ENCODE measurements at regions not wholly inside any gene's neighbourhood (a gene's known extent, or its start where the extent isn't known, plus 50 kb on each side); places are given as distances from the start of the nearest gene placed in this dataset.

DNA sequence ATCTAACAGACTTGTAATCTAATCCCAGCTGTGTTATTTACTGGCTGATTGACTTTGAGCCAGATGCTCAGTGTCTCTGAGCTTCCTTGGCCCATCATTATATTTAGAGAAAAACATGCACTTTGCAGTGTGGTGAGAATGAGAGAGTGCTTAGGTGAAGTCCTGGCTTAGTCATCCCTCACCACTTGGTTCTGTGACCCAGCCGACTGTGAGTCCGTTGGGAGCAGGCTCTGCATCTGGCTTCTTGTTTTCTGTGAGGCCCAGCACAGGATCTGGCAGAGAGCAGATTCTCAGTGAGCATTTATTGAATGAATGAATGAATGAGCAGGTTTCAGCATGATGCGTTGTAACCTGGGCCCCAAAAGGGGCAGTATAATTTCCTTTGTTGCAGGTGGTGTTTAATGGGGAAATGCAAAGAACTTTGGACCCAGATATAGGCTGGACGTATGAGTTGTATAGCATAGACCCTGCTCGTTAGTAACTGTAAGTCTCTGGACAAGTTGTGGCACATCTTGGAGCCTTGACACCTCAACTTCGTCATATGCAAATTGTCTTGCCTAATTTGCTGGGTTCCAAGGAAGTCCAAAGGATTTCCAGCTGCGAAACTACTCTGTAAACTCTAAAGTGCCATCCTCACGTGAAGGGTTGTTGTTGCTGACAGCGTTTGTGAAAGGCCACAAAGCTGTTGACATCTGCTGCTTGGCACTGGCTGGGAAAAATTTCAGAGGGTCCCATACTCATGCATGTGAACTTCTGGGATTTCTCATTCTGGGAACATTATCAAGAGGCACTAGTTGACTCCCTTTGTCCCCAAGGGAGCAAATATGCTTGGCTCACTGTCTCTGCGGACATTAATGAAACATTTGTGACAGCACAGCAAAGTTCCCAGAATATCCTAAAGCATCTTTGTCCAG lies 138.8 kb upstream of the USP24 start:
- WGBS (ENCODE audit: insufficient coverage, insufficient replicate concordance, low lambda C conversion rate, missing lambda C conversion rate) = 6% methylated on average over 10 of the region's 10 CpGs
- H4K20me1 ChIP-seq (ENCODE audit: control insufficient read depth, insufficient read depth) = no peaks in the 10 kb centered on the region
- H3K9ac ChIP-seq (ENCODE audit: control insufficient read depth, insufficient read depth, low read length) = no peak overlapping the region
- H3K27me3 ChIP-seq (replicated peaks in 1 of 2; ENCODE audit: control insufficient read depth in 2 of 2, insufficient read depth in 2 of 2, low read length in 1 of 2) = no peaks in the 10 kb centered on the region; a peak in 1 of 4 replicates
- no peak for DNase-seq (ENCODE audit: low read depth, low spot score)
- TF ChIP-seq ZNF24 (IDR thresholded peaks at IDR 0.05) (peak; percentile 50; the same call in 1 of the 2 replicates), TAF1 (IDR thresholded peaks at IDR 0.05; ENCODE audit: borderline replicate concordance, low read depth, low read length) (no peak)
- ChIA-PET SMC1A (ENCODE audit: uncharacterized antibody, unreplicated experiment) (interaction anchor here (1.0 to 1.1 kb wide), 2 partner anchors 16 to 1230 kb away, joined by 4 read pairs; no protein-coding TSS in a partner anchor), CTCF (interaction anchor here (0.8 to 1.6 kb wide), 2 partner anchors 17 to 43 kb away, joined by 3 read pairs; no protein-coding TSS in a partner anchor), POLR2A (no interaction called here), RAD21 (ENCODE audit: unreplicated experiment) (interaction anchor here (0.7 to 1.4 kb wide), 2 partner anchors 14 to 66 kb away, joined by 3 read pairs; no protein-coding TSS in a partner anchor)
- H3K4me2 ChIP-seq (ENCODE audit: control insufficient read depth, insufficient read depth) = no peak overlapping the region
- no peak overlapping the region for H2AFZ ChIP-seq (ENCODE audit: control insufficient read depth, low read depth, low read length)
- H3K27ac ChIP-seq (ENCODE audit: control insufficient read depth, insufficient read depth) = no peak overlapping the region
- intact Hi-C loops (cut with micrococcal nuclease; ENCODE audit: unreplicated experiment) (no loop called here), in situ Hi-C loops (cut with MboI) (no loop called here)
- peak; percentile 61 for ATAC-seq
- BruUV-seq (replicated peaks) = no TSS peak
- no peaks in the 10 kb centered on the region for H3K9me3 ChIP-seq (replicated peaks; ENCODE audit: control insufficient read depth, insufficient read depth, low read length)
- H3K79me2 ChIP-seq (ENCODE audit: control insufficient read depth, insufficient read depth, low read length) = no peaks in the 10 kb centered on the region
- H3K4me3 ChIP-seq = no peak overlapping the region
- no peak for FAIRE-seq
- H3K4me1 ChIP-seq (ENCODE audit: control insufficient read depth, insufficient read depth, low read length) = no peaks in the 10 kb centered on the region
- H3K36me3 ChIP-seq (ENCODE audit: control insufficient read depth in 2 of 2, insufficient read depth in 2 of 2, low read length in 1 of 2) = no peaks in the 10 kb centered on the region

DNA sequence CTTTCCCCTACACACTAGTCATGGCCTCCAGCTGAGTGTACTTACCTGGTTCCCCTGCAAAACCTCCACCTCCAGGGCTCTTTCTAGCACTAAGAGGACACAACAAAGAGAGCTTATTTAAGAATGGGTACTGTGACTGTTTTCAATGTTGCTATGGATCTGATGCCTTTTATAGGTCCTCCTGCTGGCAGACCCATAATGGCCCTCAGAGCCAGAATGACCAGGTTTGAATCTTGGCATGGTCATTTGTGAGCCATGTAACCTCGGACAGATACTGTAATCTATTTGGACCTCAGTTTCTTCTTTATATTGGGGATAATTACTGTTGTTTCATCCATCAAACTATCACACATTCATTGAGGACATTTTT lies 137.6 kb upstream of the USP24 start:
- FAIRE-seq = no peak
- no peak overlapping the region for H3K4me3 ChIP-seq
- H2AFZ ChIP-seq (ENCODE audit: control insufficient read depth, low read depth, low read length) = no peak overlapping the region
- no peak for DNase-seq (ENCODE audit: low read depth, low spot score)
- no peak overlapping the region for H3K27ac ChIP-seq (ENCODE audit: control insufficient read depth, insufficient read depth)
- H3K79me2 ChIP-seq (ENCODE audit: control insufficient read depth, insufficient read depth, low read length) = no peaks in the 10 kb centered on the region
- in situ Hi-C loops (cut with MboI) (no loop called here), intact Hi-C loops (cut with micrococcal nuclease; ENCODE audit: unreplicated experiment) (no loop called here)
- H3K36me3 ChIP-seq (ENCODE audit: control insufficient read depth in 2 of 2, insufficient read depth in 2 of 2, low read length in 1 of 2) = no peaks in the 10 kb centered on the region
- no peaks in the 10 kb centered on the region for H3K4me1 ChIP-seq (ENCODE audit: control insufficient read depth, insufficient read depth, low read length)
- TF ChIP-seq TCF3 (IDR thresholded peaks at IDR 0.05; ENCODE audit: borderline replicate concordance, insufficient read depth, low read depth, low read length) = no peak
- no peak for TF ChIP-seq EP300 (IDR thresholded peaks at IDR 0.05; ENCODE audit: borderline replicate concordance in 1 of 2, control insufficient read depth in 1 of 2, low read depth in 2 of 2, low read length in 2 of 2)
- no peak for TF ChIP-seq CHD1 (IDR thresholded peaks at IDR 0.05; ENCODE audit: low read depth, low read length)
- TF ChIP-seq, protein P1, sequence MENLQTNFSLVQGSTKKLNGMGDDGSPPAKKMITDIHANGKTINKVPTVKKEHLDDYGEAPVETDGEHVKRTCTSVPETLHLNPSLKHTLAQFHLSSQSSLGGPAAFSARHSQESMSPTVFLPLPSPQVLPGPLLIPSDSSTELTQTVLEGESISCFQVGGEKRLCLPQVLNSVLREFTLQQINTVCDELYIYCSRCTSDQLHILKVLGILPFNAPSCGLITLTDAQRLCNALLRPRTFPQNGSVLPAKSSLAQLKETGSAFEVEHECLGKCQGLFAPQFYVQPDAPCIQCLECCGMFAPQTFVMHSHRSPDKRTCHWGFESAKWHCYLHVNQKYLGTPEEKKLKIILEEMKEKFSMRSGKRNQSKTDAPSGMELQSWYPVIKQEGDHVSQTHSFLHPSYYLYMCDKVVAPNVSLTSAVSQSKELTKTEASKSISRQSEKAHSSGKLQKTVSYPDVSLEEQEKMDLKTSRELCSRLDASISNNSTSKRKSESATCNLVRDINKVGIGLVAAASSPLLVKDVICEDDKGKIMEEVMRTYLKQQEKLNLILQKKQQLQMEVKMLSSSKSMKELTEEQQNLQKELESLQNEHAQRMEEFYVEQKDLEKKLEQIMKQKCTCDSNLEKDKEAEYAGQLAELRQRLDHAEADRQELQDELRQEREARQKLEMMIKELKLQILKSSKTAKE (IDR thresholded peaks at IDR 0.05; ENCODE audit: low read depth, poor library complexity, severe bottlenecking) = no peak
- TF ChIP-seq, protein P2, sequence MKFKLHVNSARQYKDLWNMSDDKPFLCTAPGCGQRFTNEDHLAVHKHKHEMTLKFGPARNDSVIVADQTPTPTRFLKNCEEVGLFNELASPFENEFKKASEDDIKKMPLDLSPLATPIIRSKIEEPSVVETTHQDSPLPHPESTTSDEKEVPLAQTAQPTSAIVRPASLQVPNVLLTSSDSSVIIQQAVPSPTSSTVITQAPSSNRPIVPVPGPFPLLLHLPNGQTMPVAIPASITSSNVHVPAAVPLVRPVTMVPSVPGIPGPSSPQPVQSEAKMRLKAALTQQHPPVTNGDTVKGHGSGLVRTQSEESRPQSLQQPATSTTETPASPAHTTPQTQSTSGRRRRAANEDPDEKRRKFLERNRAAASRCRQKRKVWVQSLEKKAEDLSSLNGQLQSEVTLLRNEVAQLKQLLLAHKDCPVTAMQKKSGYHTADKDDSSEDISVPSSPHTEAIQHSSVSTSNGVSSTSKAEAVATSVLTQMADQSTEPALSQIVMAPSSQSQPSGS (IDR thresholded peaks at IDR 0.05; ENCODE audit: low read length) = no peak
- no peak for TF ChIP-seq RELA (IDR thresholded peaks at IDR 0.05; ENCODE audit: borderline replicate concordance, partially characterized antibody)
- TF ChIP-seq, protein P3, sequence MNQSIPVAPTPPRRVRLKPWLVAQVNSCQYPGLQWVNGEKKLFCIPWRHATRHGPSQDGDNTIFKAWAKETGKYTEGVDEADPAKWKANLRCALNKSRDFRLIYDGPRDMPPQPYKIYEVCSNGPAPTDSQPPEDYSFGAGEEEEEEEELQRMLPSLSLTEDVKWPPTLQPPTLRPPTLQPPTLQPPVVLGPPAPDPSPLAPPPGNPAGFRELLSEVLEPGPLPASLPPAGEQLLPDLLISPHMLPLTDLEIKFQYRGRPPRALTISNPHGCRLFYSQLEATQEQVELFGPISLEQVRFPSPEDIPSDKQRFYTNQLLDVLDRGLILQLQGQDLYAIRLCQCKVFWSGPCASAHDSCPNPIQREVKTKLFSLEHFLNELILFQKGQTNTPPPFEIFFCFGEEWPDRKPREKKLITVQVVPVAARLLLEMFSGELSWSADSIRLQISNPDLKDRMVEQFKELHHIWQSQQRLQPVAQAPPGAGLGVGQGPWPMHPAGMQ (IDR thresholded peaks at IDR 0.05; ENCODE audit: borderline replicate concordance) = no peak
- no peaks in the 10 kb centered on the region; a peak in 1 of 4 replicates for H3K27me3 ChIP-seq (replicated peaks in 1 of 2; ENCODE audit: control insufficient read depth in 2 of 2, insufficient read depth in 2 of 2, low read length in 1 of 2)
- BruUV-seq (replicated peaks) = no TSS peak
- H3K9ac ChIP-seq (ENCODE audit: control insufficient read depth, insufficient read depth, low read length) = no peak overlapping the region
- no peak for ATAC-seq
- SMC1A ChIA-PET (ENCODE audit: uncharacterized antibody, unreplicated experiment) = interaction anchor here (0.6 to 1.1 kb wide), 4 partner anchors 15 to 141 kb away, joined by 3 to 4 read pairs (median 4); no protein-coding TSS in a partner anchor
- H4K20me1 ChIP-seq (ENCODE audit: control insufficient read depth, insufficient read depth) = no peaks in the 10 kb centered on the region
- H3K9me3 ChIP-seq (replicated peaks; ENCODE audit: control insufficient read depth, insufficient read depth, low read length) = no peaks in the 10 kb centered on the region
- CTCF ChIA-PET = interaction anchor here (2.0 kb wide), 1 partner anchor 15 kb away, joined by 6 read pairs; no protein-coding TSS in a partner anchor
- 0% methylated on average over 1 of the region's 1 CpG for WGBS (ENCODE audit: insufficient coverage, insufficient replicate concordance, low lambda C conversion rate, missing lambda C conversion rate)
- RAD21 ChIA-PET (ENCODE audit: unreplicated experiment) = interaction anchor here (0.7 to 1.4 kb wide), 2 partner anchors 13 to 65 kb away, joined by 3 read pairs; no protein-coding TSS in a partner anchor
- H3K4me2 ChIP-seq (ENCODE audit: control insufficient read depth, insufficient read depth) = no peak overlapping the region
- POLR2A ChIA-PET = interaction anchor here (0.7 kb wide), 1 partner anchor 32 kb away, joined by 6 read pairs; no protein-coding TSS in a partner anchor
